WTC11 (cell line): ENCODE measurements at regions not wholly inside any gene's neighbourhood (a gene's known extent, or its start where the extent isn't known, plus 50 kb on each side); places are given as distances from the start of the nearest gene placed in this dataset.

ENCODE experiments used
- ATF3 ChIP-seq: sonication (generic); formaldehyde crosslinking; conservative IDR thresholded peaks from 2 replicates; pipeline ENCODE4 v1.8.1; 2022; ENCODE audit warnings: mild to moderate bottlenecking, missing genetic modification reagents
- CBFB ChIP-seq: sonication (generic); formaldehyde crosslinking; IDR thresholded peaks from 2 replicates; pipeline ENCODE4 v1.8.1; 2022; ENCODE audit warnings: mild to moderate bottlenecking, low read depth, missing genetic modification reagents
- CREB1 ChIP-seq: sonication (generic); formaldehyde crosslinking; IDR thresholded peaks from 2 replicates; pipeline ENCODE4 v1.8.0; 2023; ENCODE audit warnings: mild to moderate bottlenecking, missing genetic modification reagents
- CTCF ChIP-seq: fragments of 200-600 bp; IDR thresholded peaks from 2 replicates; pipeline ENCODE4 v1.8.0; 2022; ENCODE audit warnings: antibody characterized with exemption
- HMGXB4 ChIP-seq: sonication (generic); formaldehyde crosslinking; IDR thresholded peaks from 2 replicates; pipeline ENCODE4 v1.8.1; 2023; ENCODE audit warnings: mild to moderate bottlenecking, moderate library complexity, missing genetic modification reagents
- MLX ChIP-seq: sonication (generic); formaldehyde crosslinking; IDR thresholded peaks from 2 replicates; pipeline ENCODE4 v1.8.1; 2023; ENCODE audit warnings: mild to moderate bottlenecking, missing genetic modification reagents, moderate library complexity
- NFYB ChIP-seq: sonication (generic); formaldehyde crosslinking; conservative IDR thresholded peaks from 2 replicates; pipeline ENCODE4 v1.8.0; 2022; ENCODE audit warnings: low read depth, missing genetic modification reagents
- RELA ChIP-seq: sonication (generic); formaldehyde crosslinking; IDR thresholded peaks from 2 replicates; pipeline ENCODE4 v1.8.1; 2022; ENCODE audit warnings: missing genetic modification reagents, mild to moderate bottlenecking, borderline replicate concordance
- ZBTB21 ChIP-seq: sonication (generic); formaldehyde crosslinking; IDR thresholded peaks from 2 replicates; pipeline ENCODE4 v1.8.1; 2023; ENCODE audit warnings: mild to moderate bottlenecking, missing genetic modification reagents, borderline replicate concordance
- ZNF281 ChIP-seq: sonication (generic); formaldehyde crosslinking; IDR thresholded peaks from 2 replicates; pipeline ENCODE4 v1.8.0; 2023; ENCODE audit warnings: mild to moderate bottlenecking, missing genetic modification reagents
- ZNF317 ChIP-seq: sonication (generic); formaldehyde crosslinking; IDR thresholded peaks from 2 replicates; pipeline ENCODE4 v1.8.1; 2023; ENCODE audit warnings: low read depth, mild to moderate bottlenecking, moderate library complexity, missing genetic modification reagents, borderline replicate concordance
- ZNF416 ChIP-seq: fragments of 250-450 bp; sonication (Bioruptor Pico); IDR thresholded peaks from 2 replicates; pipeline ENCODE4 v1.9.0; 2021; ENCODE audit warnings: mild to moderate bottlenecking, inconsistent platforms
- TF ChIP-seq, protein P1 (sequence below): sonication (generic); formaldehyde crosslinking; IDR thresholded peaks from 2 replicates; pipeline ENCODE4 v1.8.1; 2022; ENCODE audit warnings: low read depth, missing genetic modification reagents, borderline replicate concordance

- TF ChIP-seq HMGXB4 (CRISPR knock-in tag) (no peak), ZNF317 (CRISPR knock-in tag) (no peak), CTCF (no peak), ZNF281 (CRISPR knock-in tag) (no peak), CBFB (CRISPR knock-in tag) (no peak), MLX (CRISPR knock-in tag) (no peak), RELA (no peak), ZNF416 (CRISPR knock-in tag) (no peak), CREB1 (CRISPR knock-in tag) (no peak), NFYB (CRISPR knock-in tag) (no peak), ZBTB21 (CRISPR knock-in tag) (no peak), ATF3 (CRISPR knock-in tag) (no peak)
- TF ChIP-seq, protein P1, sequence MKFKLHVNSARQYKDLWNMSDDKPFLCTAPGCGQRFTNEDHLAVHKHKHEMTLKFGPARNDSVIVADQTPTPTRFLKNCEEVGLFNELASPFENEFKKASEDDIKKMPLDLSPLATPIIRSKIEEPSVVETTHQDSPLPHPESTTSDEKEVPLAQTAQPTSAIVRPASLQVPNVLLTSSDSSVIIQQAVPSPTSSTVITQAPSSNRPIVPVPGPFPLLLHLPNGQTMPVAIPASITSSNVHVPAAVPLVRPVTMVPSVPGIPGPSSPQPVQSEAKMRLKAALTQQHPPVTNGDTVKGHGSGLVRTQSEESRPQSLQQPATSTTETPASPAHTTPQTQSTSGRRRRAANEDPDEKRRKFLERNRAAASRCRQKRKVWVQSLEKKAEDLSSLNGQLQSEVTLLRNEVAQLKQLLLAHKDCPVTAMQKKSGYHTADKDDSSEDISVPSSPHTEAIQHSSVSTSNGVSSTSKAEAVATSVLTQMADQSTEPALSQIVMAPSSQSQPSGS (CRISPR knock-in tag) = no peak
Observed at GRCh38 chr3:159609625-159610024, 379.0 kb upstream of the IL12A start.
